HG03439 (cell line): ENCODE measurements at regions not wholly inside any gene's neighbourhood (a gene's known extent, or its start where the extent isn't known, plus 50 kb on each side); places are given as distances from the start of the nearest gene placed in this dataset.

ENCODE experiments used
- ATAC-seq: cut with Tn5 transposase; IDR thresholded peaks from one replicate; pipeline ENCODE4 v1.9.1; 2021; ENCODE audit warnings: mild to moderate bottlenecking, moderate library complexity; ENCODE audit not compliant: unreplicated experiment

DNA sequence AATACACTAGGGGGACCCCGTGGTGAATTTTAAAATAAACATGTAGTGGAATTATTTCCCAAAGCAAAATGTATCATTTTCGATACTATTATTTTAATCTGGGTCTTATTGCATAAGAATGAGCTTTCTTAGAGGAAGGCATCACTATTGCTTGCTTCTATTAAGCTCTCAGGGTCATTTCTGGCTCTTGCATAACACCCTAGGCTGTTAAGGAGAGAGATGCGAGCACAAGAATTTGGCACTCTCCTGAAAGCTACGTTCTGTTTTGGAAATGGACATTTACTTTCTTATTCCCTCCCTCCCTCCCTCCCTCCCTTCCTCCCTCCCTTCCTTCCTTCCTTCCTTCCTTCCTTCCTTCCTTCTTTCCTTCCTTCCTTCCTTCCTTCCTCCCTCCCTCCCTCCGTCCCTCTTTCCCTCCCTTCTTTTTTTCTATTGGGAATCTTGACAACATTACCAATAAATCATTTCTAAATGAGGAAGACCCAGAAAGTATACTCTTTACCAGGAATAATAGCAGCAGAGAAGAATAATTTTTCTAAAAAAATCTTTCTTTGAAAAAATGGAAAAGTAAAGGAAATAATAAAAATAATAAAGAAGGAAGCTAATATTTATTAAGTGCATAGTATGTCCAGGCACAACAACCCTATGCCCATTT is 83.6 kb upstream of the BDNF start:
- no peak for ATAC-seq

GRCh38 chr11:27777033-27777432 is 76.8 kb upstream of the BDNF start:
- no peak for ATAC-seq

DNA sequence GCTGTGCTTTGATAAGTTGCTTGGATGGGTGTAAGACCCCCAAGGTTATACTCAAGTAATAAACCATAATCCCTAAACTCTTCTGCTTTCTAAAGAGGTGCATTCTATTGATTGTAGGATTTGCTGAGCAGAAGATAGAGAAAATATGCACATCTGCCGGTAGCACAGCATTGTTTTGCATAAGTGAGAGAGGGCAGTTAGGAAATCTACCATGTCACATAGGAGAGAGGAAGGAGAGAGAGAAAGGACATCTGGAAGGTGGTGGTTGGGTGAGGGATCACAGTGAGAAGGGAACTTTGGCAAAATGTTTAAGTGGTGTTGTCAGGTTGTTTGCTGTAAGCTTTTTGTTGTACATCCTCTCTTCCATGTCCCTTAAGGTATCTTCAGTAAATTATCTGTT is 73.6 kb upstream of the BDNF start:
- no peak for ATAC-seq

DNA sequence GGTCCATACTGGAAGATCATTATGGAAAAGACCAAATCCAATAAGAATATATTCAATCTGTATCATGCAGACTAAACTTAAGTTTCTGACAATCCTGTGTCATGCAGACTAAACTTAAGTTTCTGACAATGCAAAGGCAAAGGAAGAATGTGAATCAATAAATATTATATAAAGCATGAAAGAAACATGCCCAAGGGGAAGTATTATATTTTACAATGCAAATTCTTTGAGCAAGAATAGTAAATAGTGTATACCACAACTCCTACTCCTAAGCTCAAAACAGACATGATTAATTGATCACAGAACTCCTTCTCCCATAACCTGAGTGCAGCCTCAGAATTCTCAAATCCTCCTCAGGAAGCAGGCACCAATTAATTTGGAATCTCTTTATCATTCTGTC is 71.3 kb upstream of the BDNF start:
- no peak for ATAC-seq

- no peak for ATAC-seq
These were observed 70.3 kb upstream of the BDNF start for GRCh38 chr11:27770576-27770975.

GRCh38 chr11:27763736-27764135 is 63.5 kb upstream of the BDNF start:
- ATAC-seq, result no peak

- ATAC-seq, result no peak
These were observed 61.1 kb upstream of the BDNF start for GRCh38 chr11:27761356-27761755.

DNA sequence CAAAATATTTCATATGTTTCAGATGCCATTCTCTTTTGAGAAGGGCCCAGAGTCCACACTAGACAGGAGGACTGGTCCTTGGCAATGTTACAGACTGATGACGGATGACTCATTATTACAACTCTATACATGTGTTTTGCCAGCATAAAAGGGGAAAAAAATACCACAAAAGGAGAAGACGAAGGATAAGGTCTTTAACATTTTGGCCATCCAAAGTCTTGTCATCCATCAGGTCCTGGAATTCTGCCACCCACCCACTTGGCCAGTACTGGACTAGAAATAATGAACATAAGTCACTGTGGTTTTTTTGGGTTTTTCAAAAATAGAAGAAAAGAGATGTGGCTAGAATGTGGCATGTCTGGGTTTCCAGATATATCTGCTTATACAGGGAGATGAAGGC is 57.7 kb upstream of the BDNF start:
- no peak for ATAC-seq

DNA sequence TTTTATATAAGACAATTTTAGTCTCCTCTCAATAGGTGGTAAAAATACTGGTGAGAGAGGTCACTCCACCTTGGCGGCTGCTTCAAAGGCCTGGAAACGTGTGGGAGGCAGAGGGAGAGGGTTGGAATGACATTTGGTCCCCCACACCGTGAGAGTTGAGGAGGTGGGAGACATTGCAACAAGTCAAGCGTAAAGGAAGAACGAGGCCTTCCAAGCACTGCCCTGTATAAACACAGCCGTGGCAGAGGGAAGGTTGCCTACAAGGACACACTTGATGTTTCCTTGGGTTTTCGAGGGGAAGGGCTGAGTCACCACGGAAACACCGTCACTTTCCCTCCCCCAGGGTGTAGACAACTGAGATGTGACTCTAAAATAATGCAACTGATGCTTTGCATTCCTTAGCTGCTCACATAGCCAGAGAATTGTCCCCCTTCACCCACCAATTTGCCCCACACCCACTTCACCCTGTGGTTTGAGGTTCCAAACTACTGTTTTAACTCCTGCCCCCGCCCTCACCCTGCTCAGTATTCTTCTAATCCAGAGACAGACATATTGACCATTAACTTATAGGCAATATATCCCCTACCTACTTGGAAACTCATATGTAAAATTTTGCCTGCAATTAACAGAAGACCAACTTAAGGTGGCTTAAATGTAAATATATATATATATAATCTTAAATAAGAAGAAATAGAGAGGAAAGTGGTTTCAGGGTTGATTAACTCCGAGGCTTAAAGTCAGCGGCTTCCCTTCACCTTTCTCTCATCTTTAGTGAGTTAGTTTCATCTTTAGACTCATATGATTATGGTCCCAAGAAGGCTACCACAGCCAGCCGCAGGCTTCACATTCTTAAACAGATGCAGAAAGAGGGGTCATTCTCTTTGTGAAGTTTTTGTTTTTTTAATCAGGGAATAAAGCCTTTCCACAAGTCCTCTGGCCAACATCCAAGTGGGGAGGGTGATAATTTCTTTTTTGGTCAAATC is 54.1 kb upstream of the BDNF start:
- no peak for ATAC-seq
